Left lung (tissue), 4 donors: ENCODE measurements at regions not wholly inside any gene's neighbourhood (a gene's known extent, or its start where the extent isn't known, plus 50 kb on each side); places are given as distances from the start of the nearest gene placed in this dataset.

ENCODE experiments used
- ATAC-seq: fragments of 200-7000 bp; cut with Tn5 transposase; one replicate; pipeline ENCODE4 v1.9.1; 2020; ENCODE audit warnings: moderate library complexity
- DNase-seq, 4 donors: peaks; one replicate each; pipeline ENCODE4 v3.0.0-alpha.2; 2013 to 2020
- H3K27ac ChIP-seq, 2 donors: fragments of 200-600 bp; sonication (generic) in 1 of 2; one replicate each; pipeline versions ENCODE4 v1.5.0 to v1.8.0; 2020 to 2021
- H3K27me3 ChIP-seq, 2 donors: fragments of 200-600 bp; sonication (generic) in 1 of 2; one replicate each; pipeline versions ENCODE4 v1.5.0 to v1.8.0; 2020 to 2021
- H3K36me3 ChIP-seq, 2 donors: fragments of 200-600 bp; sonication (generic) in 1 of 2; one replicate each; pipeline versions ENCODE4 v1.5.0 to v1.8.0; 2020 to 2021
- H3K4me1 ChIP-seq, 2 donors: fragments of 200-600 bp; one replicate each; pipeline ENCODE4 v1.8.0; 2021
- H3K4me3 ChIP-seq, 2 donors: fragments of 200-600 bp; sonication (generic) in 1 of 2; one replicate each; pipeline versions ENCODE4 v1.5.0 to v1.8.0; 2020 to 2021; ENCODE audit warnings: mild to moderate bottlenecking in 1 of 2
- H3K9me3 ChIP-seq, 2 donors: fragments of 200-600 bp; sonication (generic) in 1 of 2; one replicate each; pipeline versions ENCODE4 v1.5.0 to v1.8.0; 2020 to 2021
- CTCF ChIP-seq, 2 donors: fragments of 200-600 bp; sonication (generic) in 1 of 2; IDR thresholded peaks; one replicate each; pipeline versions ENCODE4 v1.5.0 to v1.8.0; 2021; ENCODE audit warnings: antibody characterized with exemption in 2 of 2
- intact Hi-C, 2 donors: fragments of 100-400 bp; cut with DNase I; formaldehyde crosslinking; loops; one replicate each; pipeline versions ENCODE4 v1.11.2 to v1.14.2; 2022
- donor health status: DM: no; HTN: yes; CAD: no.
- donor health status: DM: no; HTN: no; CAD: no.

- Histone ChIP-seq H3K36me3 (no peaks in the 10 kb centered on the region), H3K27me3 (no peaks in the 10 kb centered on the region), H3K27ac (no peak overlapping the region), H3K4me3 (no peak overlapping the region), H3K9me3 (peaks cover 0 to 29% of the 10 kb centered on the region in 2 donors), H3K4me1 (no peaks in the 10 kb centered on the region)
- intact Hi-C loops, result no loop called here
- TF ChIP-seq CTCF (IDR thresholded peaks at IDR 0.05), result no peak
- DNase-seq (no peak), ATAC-seq (no peak)
These were observed 102.3 kb downstream of the RND3 start for GRCh38 chr2:150385211-150385610.

DNA sequence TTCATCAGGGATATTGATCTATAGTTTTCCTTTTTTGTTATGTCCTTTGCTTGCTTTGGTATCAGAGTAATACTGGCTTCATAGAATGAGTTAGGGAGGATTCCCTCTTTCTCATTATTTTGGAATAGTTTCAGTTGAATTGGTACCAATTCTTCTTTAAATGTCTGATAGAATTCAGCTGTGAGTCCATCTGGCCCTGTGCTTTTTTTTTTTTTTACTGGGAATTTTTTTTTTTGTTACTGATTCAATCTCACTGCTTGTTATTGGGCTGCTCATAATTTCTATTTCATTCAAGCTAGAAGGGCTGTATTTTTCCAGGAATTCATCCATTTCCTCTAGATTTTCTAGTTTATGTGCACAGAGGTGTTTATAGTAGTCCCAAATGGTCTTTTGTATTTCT is 103.9 kb downstream of the RND3 start:
- peaks cover 0 to 29% of the 10 kb centered on the region in 2 donors for H3K9me3 ChIP-seq
- ATAC-seq (no peak), DNase-seq (no peak)
- H3K4me3 ChIP-seq, result no peak overlapping the region
- no peaks in the 10 kb centered on the region for H3K27me3 ChIP-seq
- no peaks in the 10 kb centered on the region for H3K36me3 ChIP-seq
- intact Hi-C loops, result no loop called here
- no peak for TF ChIP-seq CTCF (IDR thresholded peaks at IDR 0.05)
- no peaks in the 10 kb centered on the region for H3K4me1 ChIP-seq
- no peak overlapping the region for H3K27ac ChIP-seq

DNA sequence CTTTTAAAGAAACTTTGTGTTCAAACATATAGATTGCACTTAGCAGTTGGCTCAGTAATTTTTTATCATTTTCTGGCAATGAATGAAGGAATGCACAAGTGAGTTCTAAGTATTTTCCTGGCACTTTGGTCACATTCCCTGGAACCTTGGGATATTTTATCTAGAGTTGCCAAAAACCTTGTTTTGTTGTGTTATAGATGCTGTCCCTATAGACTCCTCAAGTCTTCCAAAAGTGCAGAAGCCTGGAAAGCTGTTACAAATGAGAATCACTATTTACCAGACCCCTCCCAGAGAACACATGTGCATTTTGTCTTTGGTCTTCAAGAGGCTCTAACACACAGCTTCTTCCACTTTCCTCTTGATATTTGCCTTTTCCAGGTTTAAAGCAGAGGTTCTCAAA is 108.3 kb downstream of the RND3 start:
- no peaks in the 10 kb centered on the region for H3K4me1 ChIP-seq
- H3K4me3 ChIP-seq, result no peak overlapping the region
- no peaks in the 10 kb centered on the region for H3K27me3 ChIP-seq
- intact Hi-C loops, result no loop called here
- no peaks in the 10 kb centered on the region for H3K36me3 ChIP-seq
- TF ChIP-seq CTCF (IDR thresholded peaks at IDR 0.05), result no peak
- peaks cover 0 to 8% of the 10 kb centered on the region in 2 donors for H3K9me3 ChIP-seq
- no peak overlapping the region for H3K27ac ChIP-seq
- ATAC-seq (no peak), DNase-seq (no peak)

DNA sequence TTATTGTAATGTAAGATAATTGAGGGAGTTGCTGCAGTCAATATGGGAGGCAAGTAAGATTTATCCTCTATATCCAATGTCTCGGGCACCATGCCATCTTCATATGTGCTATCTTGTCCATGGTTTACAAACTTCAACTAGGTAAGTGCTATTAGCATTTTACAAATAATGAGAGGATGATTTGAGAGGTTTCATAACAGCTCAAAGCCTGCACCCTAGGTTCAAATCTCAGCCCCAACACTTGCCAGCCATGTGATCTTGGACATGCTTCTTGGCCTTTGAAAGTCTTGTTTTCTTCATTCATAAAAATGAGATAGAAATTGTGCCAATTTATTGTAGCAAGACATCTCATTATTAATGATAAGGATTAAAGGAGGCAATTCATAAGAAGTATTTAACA is 108.8 kb downstream of the RND3 start:
- Histone ChIP-seq H3K4me1 (no peaks in the 10 kb centered on the region), H3K4me3 (no peak overlapping the region)

GRCh38 chr2:150376553-150377335 is 110.7 kb downstream of the RND3 start:
- TF ChIP-seq CTCF (IDR thresholded peaks at IDR 0.05), result no peak
- no peak for ATAC-seq
- H3K9me3 ChIP-seq, result peaks cover 0 to 4% of the 10 kb centered on the region in 2 donors
- intact Hi-C loops, result no loop called here
- DNase-seq, result no peak
- H3K36me3 ChIP-seq, result no peaks in the 10 kb centered on the region
- no peak overlapping the region for H3K4me3 ChIP-seq
- no peak overlapping the region for H3K27ac ChIP-seq
- no peaks in the 10 kb centered on the region for H3K4me1 ChIP-seq
- H3K27me3 ChIP-seq, result no peaks in the 10 kb centered on the region

More for the DNA sequence above, 108.8 kb downstream of the RND3 start:
- no peaks in the 10 kb centered on the region for H3K27me3 ChIP-seq
- H3K27ac ChIP-seq, result no peak overlapping the region
- intact Hi-C loops, result no loop called here
- ATAC-seq (no peak), DNase-seq (no peak)
- H3K36me3 ChIP-seq, result no peaks in the 10 kb centered on the region
- TF ChIP-seq CTCF (IDR thresholded peaks at IDR 0.05), result no peak
- peaks cover 0 to 8% of the 10 kb centered on the region in 2 donors for H3K9me3 ChIP-seq
